ENCODE measurements at regions not wholly inside any gene's neighbourhood (a gene's known extent, or its start where the extent isn't known, plus 50 kb on each side); places are given as distances from the start of the nearest gene placed in this dataset.
A peak's percentile ranks its signal among the peaks of the same experiment; 100 is the strongest.

DNA sequence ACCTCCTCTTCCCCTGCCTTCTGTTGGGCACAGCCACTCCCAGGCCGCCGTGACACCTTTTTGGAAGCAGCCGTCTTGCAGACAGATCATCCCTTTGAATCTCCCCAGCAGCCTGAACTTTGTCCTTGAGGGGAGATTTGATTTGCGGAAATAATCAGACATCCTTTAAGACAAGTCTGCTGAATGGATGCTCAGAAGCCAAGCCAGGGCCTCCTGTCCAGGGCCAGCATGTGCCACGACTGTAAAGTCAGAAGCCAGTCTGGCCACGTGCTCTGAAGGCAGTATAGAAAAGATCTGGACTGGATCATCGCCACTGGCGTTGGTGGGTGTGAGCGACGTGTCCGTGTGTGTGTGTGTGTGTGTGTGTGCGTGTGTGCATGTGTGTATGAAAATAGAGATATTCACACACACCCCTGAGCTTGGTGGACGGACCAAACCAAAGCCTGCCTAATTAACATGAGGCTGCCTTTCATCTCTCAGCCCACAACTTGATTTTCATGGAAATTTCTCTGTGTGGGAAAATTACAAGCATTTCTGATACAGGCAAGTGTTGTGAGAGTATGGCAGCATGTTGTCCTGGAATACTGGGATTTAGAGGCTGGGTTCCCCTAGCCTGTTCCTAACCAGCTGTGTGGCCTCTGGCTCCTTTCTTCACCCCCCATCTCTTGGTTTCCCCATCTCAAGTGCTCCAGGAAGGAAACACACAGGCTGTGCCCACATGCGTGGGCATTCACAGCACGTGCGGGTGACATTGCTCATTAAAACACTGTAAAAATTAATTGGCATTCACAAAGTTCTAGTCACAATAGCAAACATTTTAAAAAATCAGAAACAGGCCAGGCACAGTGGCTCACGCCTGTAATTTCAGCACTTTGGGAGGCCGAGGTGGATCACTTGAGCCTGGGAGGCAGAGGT lies 61.8 kb upstream of the WNT7B start:
- Histone ChIP-seq H3K27me3 (ENCODE audit: control insufficient read depth, insufficient read depth, low read length, poor library complexity, severe bottlenecking) (peaks cover 5% of the 10 kb centered on the region), H3K36me3 (ENCODE audit: control insufficient read depth, insufficient read depth, low read length) (no peaks in the 10 kb centered on the region), H3K27ac (ENCODE audit: low read depth, low read length) (no peak overlapping the region), H3K4me3 (ENCODE audit: low read length) (no peak overlapping the region), H3K4me1 (ENCODE audit: control insufficient read depth, insufficient read depth, low read length) (peaks cover 3% of the 10 kb centered on the region), H3K9me3 (ENCODE audit: control insufficient read depth, low read length) (no peaks in the 10 kb centered on the region), H3K9ac (ENCODE audit: extremely low read depth, low read length, poor library complexity, severe bottlenecking) (no peak overlapping the region)
- Mint-ChIP-seq H3K36me3 (ENCODE audit: low read depth) (no peaks in the 10 kb centered on the region), H3K9me3 (no peaks in the 10 kb centered on the region), H3K27me3 (ENCODE audit: insufficient read depth) (peaks cover under 1% of the 10 kb centered on the region), H3K4me1 (peaks cover 9% of the 10 kb centered on the region), H3K27ac (no peak overlapping the region), H3K4me3 (no peak overlapping the region)
- TF ChIP-seq, protein P1, sequence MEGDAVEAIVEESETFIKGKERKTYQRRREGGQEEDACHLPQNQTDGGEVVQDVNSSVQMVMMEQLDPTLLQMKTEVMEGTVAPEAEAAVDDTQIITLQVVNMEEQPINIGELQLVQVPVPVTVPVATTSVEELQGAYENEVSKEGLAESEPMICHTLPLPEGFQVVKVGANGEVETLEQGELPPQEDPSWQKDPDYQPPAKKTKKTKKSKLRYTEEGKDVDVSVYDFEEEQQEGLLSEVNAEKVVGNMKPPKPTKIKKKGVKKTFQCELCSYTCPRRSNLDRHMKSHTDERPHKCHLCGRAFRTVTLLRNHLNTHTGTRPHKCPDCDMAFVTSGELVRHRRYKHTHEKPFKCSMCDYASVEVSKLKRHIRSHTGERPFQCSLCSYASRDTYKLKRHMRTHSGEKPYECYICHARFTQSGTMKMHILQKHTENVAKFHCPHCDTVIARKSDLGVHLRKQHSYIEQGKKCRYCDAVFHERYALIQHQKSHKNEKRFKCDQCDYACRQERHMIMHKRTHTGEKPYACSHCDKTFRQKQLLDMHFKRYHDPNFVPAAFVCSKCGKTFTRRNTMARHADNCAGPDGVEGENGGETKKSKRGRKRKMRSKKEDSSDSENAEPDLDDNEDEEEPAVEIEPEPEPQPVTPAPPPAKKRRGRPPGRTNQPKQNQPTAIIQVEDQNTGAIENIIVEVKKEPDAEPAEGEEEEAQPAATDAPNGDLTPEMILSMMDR (conservative IDR thresholded peaks at IDR 0.05) = no peak
- 89 to 93% methylated on average over 6 to 14 of the region's 18 CpGs for WGBS, 2 experiments (ENCODE audit: insufficient coverage in 1 of 2, insufficient read length in 1 of 2)
- DNase-seq = peak; percentile 39

DNA sequence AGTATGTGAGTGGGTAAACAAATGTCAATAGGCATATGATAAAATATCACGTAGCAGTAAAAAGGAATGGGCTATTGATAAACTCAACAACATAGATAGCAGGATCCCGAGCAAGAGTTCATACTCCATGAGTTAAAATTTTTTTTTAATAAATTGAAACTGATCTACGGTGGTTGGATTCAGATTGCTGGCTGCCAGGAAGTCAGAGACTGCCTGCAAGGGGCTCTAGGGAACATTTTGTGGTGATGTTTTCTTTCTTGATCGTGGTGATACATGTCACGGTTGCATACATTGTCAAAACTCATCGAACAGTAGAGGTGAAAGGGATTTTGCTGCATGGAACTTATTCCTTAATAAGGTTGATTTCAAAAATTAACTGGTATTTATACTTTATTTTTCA lies 62.6 kb upstream of the WNT7B start:
- H3K27me3 Mint-ChIP-seq (ENCODE audit: insufficient read depth) = peaks cover 3% of the 10 kb centered on the region
- Histone ChIP-seq H3K9me3 (ENCODE audit: control insufficient read depth, low read length) (no peaks in the 10 kb centered on the region), H3K27ac (ENCODE audit: low read depth, low read length) (no peak overlapping the region), H3K9ac (ENCODE audit: extremely low read depth, low read length, poor library complexity, severe bottlenecking) (no peak overlapping the region), H3K4me1 (ENCODE audit: control insufficient read depth, insufficient read depth, low read length) (peaks cover 3% of the 10 kb centered on the region), H3K36me3 (ENCODE audit: control insufficient read depth, insufficient read depth, low read length) (no peaks in the 10 kb centered on the region), H3K4me3 (ENCODE audit: low read length) (no peak overlapping the region), H3K27me3 (ENCODE audit: control insufficient read depth, insufficient read depth, low read length, poor library complexity, severe bottlenecking) (peaks cover 12% of the 10 kb centered on the region)
- H3K4me1 Mint-ChIP-seq = peaks cover 11% of the 10 kb centered on the region
- TF ChIP-seq, protein P1 (conservative IDR thresholded peaks at IDR 0.05) = no peak
- WGBS, 2 experiments (ENCODE audit: insufficient coverage in 1 of 2, insufficient read length in 1 of 2) = 91 to 100% methylated on average over 2 to 5 of the region's 6 CpGs
- peak; percentile 5 for DNase-seq
- no peak overlapping the region for H3K4me3 Mint-ChIP-seq
- H3K9me3 Mint-ChIP-seq = no peaks in the 10 kb centered on the region
- H3K36me3 Mint-ChIP-seq (ENCODE audit: low read depth) = no peaks in the 10 kb centered on the region
- no peak overlapping the region for H3K27ac Mint-ChIP-seq

DNA sequence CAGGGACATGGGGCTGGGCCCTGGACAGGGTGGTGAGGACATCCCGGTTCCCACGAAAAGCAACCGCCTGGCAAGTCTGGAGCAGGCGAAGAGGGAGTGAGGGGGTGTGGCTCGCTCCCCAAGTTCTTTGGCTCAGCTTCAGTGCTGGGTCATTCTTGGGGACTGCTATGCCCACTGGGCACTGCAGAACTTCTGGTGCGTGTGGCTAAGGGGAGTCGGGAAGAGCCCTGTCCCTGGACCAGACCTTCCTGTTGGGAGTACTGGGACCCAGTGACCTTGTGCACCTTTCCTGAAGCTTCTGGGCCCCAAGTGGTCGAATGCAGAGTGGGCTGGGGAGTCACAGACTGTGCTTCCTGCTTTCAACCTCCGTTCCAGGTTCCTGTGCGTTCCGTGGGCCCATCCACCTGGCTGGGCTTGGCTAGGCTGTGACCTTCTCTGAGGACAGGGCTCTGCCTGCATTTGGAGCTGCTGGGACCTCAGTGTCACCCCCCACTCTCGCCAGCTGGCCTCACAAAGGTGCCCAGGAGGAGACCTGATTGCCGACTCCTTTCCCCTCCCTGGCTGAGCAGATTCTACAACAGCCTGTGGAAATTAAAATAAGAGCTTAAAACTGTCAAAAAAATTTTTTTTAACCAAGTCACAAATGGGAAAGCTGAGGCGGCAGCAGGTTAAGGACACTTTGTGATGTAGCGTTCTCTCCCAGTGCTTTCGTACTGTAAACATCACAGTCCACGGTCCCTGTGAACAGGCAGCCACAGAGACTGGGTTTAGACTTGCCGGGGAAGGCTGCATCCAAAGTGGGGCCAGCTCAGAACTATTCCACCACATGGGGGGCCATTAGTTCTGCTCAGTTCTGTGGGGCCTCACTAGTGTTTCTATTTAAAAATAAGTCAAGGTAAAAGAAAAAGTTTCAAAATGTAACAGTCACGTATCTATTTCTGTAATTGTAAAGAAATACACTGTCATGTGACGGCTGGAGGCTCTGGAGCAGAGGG lies 63.8 kb upstream of the WNT7B start:
- Histone ChIP-seq H3K9ac (ENCODE audit: extremely low read depth, low read length, poor library complexity, severe bottlenecking) (no peak overlapping the region), H3K36me3 (ENCODE audit: control insufficient read depth, insufficient read depth, low read length) (no peaks in the 10 kb centered on the region), H3K9me3 (ENCODE audit: control insufficient read depth, low read length) (no peaks in the 10 kb centered on the region), H3K4me1 (ENCODE audit: control insufficient read depth, insufficient read depth, low read length) (peaks cover 3% of the 10 kb centered on the region), H3K4me3 (ENCODE audit: low read length) (no peak overlapping the region), H3K27me3 (ENCODE audit: control insufficient read depth, insufficient read depth, low read length, poor library complexity, severe bottlenecking) (peaks cover 24% of the 10 kb centered on the region), H3K27ac (ENCODE audit: low read depth, low read length) (no peak overlapping the region)
- TF ChIP-seq, protein P1 (conservative IDR thresholded peaks at IDR 0.05) = no peak
- Mint-ChIP-seq H3K27me3 (ENCODE audit: insufficient read depth) (peaks cover 10% of the 10 kb centered on the region), H3K36me3 (ENCODE audit: low read depth) (no peaks in the 10 kb centered on the region), H3K9me3 (no peaks in the 10 kb centered on the region), H3K4me1 (peaks cover 6% of the 10 kb centered on the region), H3K27ac (no peak overlapping the region), H3K4me3 (no peak overlapping the region)
- WGBS, 2 experiments (ENCODE audit: insufficient coverage in 1 of 2, insufficient read length in 1 of 2) = 90 to 93% methylated on average over 14 to 20 of the region's 20 CpGs
- peak; percentile 45 for DNase-seq

Measured in endodermal cell (in vitro differentiated cells).